ENCODE measurements at regions not wholly inside any gene's neighbourhood (a gene's known extent, or its start where the extent isn't known, plus 50 kb on each side); places are given as distances from the start of the nearest gene placed in this dataset.

DNA sequence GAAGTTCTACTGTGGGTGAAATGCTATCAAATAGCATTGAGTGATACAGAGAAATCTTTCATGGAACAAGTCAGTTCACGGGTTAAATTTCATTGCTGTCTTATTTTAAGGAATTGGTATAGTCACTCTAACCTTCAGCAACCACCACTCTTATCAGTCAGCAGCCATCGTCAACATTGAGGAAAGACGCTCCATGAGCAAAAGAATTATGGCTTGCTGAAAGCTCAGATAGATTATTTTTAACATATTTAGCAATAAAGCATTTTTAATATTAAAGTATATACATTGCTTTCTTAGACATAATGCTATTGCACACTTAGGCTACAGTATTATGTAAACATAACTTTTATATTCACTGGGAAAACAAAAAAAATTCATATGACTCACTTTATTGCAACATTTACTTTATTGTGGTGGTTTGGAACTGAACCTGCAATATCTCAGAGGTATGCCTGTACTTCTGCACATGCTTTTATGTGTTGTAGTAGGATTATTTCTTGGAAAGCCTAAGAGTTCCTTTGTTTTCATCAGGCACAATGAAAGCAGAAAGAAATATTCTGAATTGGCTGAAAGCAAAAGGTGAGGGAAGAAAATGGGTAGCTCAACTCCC is 586.7 kb downstream of the GBA3 start:
- Histone ChIP-seq H3K79me1 (ENCODE audit: insufficient read depth, low read depth, low read length, poor library complexity, severe bottlenecking) (no peaks in the 10 kb centered on the region), H3K23ac (ENCODE audit: insufficient read length, low read depth, low read length) (no peak overlapping the region), H2AK5ac (ENCODE audit: insufficient read length, low read length) (no peak overlapping the region), H3K14ac (ENCODE audit: insufficient read depth, low read length) (no peak overlapping the region), H3K56ac (ENCODE audit: insufficient read length, low read depth, low read length) (no peak overlapping the region), H3K27me3 (ENCODE audit: insufficient read depth, low read length) (no peaks in the 10 kb centered on the region), H3K18ac (ENCODE audit: insufficient read length, low read depth, low read length) (no peak overlapping the region), H2BK5ac (ENCODE audit: insufficient read length, low read length) (no peak overlapping the region), H3K23me2 (ENCODE audit: insufficient read length, low read depth, low read length, poor library complexity, severe bottlenecking) (no peaks in the 10 kb centered on the region), H3K4me2 (ENCODE audit: insufficient read depth, insufficient read length, low read length) (no peak overlapping the region), H4K5ac (ENCODE audit: insufficient read length, low read depth, low read length) (no peak overlapping the region), H4K8ac (replicated peaks; ENCODE audit: insufficient read length, low read depth, low read length) (no peak overlapping the region), H3K4ac (ENCODE audit: low read depth, low read length) (no peak overlapping the region), H3T11ph (ENCODE audit: low read length) (no peak overlapping the region), H2BK20ac (ENCODE audit: low read depth, low read length, poor library complexity, severe bottlenecking) (no peak overlapping the region), H2AFZ (ENCODE audit: low read length) (no peak overlapping the region), H2BK120ac (ENCODE audit: low read depth, low read length, poor library complexity, severe bottlenecking) (no peak overlapping the region), H3K27ac (ENCODE audit: insufficient read length, low read depth, low read length) (no peak overlapping the region), H4K91ac (ENCODE audit: insufficient read length, low read depth, low read length) (no peak overlapping the region), H3K9ac (ENCODE audit: extremely low read depth, insufficient read length, low read length) (no peak overlapping the region), H4K20me1 (ENCODE audit: control insufficient read depth, insufficient read depth, insufficient read length) (no peaks in the 10 kb centered on the region), H2BK15ac (ENCODE audit: low read depth, low read length) (no peak overlapping the region), H3K9me3 (ENCODE audit: control insufficient read depth, low read depth, low read length) (no peaks in the 10 kb centered on the region), H3K4me1 (ENCODE audit: insufficient read depth, low read length) (no peaks in the 10 kb centered on the region), H3K79me2 (ENCODE audit: insufficient read depth, low read length) (no peaks in the 10 kb centered on the region), H2BK12ac (ENCODE audit: insufficient read length, low read depth, low read length) (no peak overlapping the region)
- TF ChIP-seq, protein P1, sequence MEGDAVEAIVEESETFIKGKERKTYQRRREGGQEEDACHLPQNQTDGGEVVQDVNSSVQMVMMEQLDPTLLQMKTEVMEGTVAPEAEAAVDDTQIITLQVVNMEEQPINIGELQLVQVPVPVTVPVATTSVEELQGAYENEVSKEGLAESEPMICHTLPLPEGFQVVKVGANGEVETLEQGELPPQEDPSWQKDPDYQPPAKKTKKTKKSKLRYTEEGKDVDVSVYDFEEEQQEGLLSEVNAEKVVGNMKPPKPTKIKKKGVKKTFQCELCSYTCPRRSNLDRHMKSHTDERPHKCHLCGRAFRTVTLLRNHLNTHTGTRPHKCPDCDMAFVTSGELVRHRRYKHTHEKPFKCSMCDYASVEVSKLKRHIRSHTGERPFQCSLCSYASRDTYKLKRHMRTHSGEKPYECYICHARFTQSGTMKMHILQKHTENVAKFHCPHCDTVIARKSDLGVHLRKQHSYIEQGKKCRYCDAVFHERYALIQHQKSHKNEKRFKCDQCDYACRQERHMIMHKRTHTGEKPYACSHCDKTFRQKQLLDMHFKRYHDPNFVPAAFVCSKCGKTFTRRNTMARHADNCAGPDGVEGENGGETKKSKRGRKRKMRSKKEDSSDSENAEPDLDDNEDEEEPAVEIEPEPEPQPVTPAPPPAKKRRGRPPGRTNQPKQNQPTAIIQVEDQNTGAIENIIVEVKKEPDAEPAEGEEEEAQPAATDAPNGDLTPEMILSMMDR (conservative IDR thresholded peaks at IDR 0.05): no peak
- Mint-ChIP-seq H3K36me3 (ENCODE audit: insufficient read depth in 1 of 3, low read depth in 3 of 3) (no peaks in the 10 kb centered on the region), H3K4me3 (no peak overlapping the region), H3K27ac (no peak overlapping the region), H3K9me3 (no peaks in the 10 kb centered on the region), H3K4me1 (no peaks in the 10 kb centered on the region), H3K27me3 (ENCODE audit: low read depth) (no peaks in the 10 kb centered on the region)
- WGBS (ENCODE audit: extremely low coverage, insufficient read length, low lambda C conversion rate): no CpG with 5 or more reads among the region's 3 CpGs
- DNase-seq: no peak
